Suppressor macrophage treated with lipopolysaccharide for 4 hours (primary cell): ENCODE measurements at regions not wholly inside any gene's neighbourhood (a gene's known extent, or its start where the extent isn't known, plus 50 kb on each side); places are given as distances from the start of the nearest gene placed in this dataset.
A peak's percentile ranks its signal among the peaks of the same experiment; 100 is the strongest.

Experiments used
- DNase-seq: peaks from one replicate; pipeline ENCODE4 v3.0.0-alpha.2; 2020

DNA sequence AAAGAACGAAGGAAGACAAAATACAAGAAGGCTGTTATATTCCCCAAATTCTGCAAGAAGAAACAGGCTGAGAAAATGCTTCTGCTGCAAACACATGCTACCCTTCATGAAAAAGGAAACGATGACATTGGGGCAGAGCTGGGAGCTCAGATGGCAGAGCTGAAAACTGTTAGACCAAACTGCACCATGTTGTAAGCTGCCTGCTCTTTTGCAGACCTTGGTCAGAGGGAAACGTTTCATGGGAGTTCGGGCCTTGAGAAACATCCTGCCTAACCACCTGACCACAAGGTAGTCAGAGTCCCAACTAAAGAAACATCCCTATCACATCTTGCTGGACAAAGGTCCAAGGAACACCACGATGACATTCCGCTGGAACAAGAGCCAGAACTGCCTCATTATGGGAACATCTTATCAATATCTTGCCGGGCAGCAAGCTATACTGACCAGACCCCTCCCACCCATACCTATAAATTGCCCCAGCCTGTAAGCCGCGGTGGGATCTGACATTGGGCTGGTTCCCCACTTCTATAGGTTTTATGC is 110.7 kb upstream of the CTSC start:
- DNase-seq, result no peak

DNA sequence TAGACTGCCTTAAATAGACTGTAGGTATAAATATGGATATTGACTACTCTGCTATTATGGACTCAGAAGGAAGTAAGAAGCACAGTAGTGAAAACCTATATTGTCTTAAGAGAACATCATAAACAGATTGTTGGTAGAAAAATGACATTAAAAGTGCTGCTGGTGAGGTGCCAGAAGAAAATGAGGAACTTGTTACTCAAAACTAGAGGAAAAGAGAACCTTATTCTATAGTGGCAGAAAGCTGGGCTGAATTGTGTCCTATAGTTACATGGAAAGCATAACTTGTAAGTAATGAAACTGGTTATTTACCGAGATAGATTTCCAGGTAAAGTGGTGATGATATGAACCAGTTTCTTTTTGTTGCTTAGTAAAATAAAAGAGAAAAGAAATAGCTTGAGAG is 109.7 kb upstream of the CTSC start:
- peak; percentile 45 for DNase-seq

DNA sequence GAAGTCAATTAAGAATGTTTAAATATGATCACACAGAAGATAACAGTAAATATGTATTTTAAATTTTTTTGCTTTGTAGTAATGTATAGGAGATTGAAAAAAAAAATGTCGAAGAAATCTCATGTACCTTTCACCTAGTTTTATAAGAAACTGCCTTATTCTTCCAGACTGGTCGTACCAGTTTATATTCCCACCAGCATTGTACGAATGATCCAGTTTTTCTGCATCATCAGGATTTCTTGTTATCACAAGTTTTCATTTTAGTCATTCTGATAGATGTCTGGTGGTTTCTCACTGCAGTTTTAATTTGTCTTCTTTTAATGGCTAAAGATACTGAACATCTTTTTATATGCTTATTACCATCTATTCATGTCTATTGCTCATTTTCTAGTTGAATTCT is 101.8 kb upstream of the CTSC start:
- DNase-seq, result no peak

DNA sequence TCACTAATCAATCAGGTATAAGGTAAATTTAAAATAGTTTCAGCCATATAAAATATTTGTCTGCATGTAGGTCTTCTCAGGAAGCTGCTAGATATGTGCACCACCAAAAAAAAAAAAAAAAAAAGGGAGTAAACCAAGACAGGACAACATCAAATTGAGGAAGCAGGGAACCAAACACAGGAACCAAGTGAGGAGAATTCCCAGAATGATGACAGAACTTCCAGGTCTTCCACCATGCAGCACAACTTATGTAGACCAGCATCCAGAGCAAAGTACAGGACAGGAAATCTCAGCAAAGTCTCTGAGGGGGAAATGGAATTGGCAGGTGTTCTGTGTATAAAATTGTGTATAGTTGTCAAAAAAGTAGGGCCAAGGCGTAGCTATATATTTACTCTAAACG is 101.2 kb upstream of the CTSC start:
- DNase-seq, result peak; percentile 36

DNA sequence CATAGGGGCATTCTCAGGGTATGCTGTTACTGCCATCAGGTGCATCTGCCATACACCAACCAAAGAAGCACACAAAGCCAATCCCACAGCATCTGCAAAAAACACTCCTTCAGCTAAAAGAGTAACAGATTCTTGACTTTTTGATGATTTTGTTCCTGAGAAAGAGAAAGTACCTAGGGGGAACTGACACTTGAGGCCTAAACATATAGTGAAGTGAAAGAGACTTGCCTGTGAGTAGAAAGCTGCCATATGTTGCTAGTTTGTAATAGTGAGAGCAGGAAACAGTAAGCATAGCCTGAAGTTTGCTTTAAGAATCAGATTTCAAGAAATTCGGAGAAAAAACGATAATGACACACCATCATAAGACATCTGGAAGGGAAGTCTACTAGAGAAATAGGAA is 97.9 kb upstream of the CTSC start:
- peak; percentile 80 for DNase-seq

DNA sequence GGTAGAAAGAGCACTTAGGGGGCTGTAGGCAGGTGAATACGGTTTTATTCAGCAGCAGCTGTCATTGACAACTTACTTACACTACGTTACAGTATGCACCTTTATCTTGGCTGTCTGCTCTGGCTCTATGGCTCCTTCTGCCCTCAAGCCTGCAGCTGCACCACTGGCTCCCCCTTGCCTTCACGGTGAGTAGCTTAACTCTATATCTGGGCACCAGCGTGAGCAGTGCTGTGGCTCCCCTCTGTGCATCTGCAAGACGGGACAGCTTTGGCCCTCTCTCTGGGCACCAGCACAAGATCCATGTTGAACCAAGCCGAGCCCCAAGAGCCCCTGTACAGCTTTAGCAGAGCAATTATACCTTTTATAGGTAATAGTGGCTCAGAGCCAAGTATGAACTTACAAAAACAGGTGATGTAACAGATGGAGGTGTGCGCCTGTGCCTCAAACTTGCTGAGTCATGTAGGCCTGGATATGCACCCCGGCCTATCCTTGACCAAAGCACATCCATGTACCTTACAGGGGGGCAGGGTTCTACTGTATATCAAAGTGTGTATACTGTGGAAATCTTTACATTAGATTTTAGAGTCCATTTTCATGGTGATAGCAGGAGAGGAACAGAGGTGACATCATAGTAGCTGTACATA is 96.9 kb upstream of the CTSC start:
- no peak for DNase-seq

DNA sequence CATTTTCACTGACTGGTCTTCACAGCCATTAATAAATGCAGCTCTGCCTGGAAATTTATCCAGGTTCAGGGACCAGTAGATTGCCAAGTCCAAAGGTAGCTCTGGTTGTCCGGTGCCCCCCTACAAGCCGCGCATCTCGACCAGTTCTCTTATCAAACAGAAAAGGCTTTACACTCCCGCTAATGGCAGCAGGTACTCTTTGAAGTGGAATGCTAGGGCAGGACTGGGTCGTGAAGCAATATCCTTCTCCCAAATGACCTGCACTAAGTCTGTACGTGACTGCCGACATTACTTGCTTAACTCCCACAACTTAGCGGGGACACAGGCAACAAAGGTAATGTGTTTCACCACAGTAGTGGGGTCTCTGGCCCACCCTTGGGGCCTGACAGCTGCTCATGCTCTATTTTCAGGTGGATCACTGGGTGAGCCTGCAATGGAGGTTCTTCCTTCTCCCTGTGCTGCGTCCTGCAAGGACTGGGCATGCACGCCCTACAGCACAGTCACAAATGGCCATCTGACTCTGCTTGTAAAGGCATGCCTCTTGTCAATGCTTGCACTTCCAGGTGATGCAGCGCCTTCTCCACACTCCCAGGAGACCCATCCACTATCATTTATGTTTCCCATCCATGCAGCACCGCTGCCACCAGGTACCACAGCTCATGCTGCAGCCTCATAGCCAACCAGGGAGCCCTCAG is 96.1 kb upstream of the CTSC start:
- no peak for DNase-seq

DNA sequence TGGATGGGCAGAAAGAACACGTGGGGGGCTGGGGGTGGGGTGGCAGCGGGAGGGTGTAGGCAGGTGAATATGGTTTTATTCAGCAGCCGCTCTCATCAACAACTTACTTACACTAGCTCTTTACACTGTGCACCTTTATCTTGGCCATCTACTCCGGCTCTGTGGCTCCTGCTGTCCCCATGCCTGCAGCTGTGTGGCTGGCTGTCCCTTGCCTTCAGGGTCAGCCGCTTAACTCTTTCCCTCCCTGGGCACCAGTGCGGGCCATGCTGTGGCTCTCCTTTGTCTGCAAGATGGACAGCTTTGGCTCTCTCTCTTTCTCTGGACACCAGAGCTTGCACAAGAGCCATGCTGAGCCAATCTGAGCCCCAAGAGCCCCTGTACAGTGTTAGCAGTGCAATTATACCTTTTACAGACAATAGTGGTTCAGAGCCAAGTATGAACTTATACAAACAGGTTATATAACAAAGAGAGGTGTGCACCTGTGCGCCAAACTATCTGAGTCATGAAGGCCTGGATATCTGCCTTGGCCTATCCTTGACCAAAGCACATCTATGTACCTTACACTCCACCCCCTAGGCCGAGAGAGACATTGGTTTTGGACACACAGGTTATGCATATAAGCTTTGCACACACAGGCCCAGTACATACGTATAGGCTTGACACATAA is 94.3 kb upstream of the CTSC start:
- no peak for DNase-seq

DNA sequence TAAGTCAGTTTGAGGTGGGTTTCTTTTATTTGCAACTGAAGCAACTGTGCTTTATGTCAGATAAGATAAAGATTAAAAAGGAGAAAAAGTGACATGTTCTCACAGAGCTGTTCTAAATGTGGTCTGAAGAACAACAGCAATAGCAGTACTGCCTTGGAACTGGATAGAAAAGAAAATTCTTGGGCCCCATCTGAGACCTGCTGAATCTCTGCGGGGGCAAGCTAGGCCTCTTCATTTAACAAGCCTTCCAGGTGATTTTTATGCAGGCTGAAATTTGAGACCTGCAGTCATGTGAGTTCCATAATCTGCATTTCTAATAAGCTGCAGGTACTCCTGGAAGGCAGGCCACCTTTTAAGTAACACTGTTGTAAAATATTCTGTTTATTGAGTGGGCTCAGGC is 91.4 kb upstream of the CTSC start:
- no peak for DNase-seq

DNA sequence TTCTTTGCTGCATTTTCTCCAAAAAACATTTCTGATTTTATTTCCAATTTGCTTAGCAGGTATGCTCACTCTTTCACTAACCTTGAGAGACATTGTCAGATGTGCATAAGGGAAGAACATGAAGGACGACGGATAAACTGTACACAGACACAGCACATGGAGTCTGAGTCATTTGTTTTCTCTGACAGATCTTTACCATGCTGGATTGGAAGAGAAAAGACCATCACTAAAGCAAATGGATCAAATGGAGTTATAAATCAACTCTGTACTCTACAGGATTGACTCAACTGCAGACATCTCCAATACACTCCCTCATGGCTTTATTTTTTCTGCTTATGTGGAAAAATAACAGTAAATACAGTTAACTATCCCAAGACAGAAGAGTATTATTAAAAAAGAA is 90.2 kb upstream of the CTSC start:
- DNase-seq, result no peak

DNA sequence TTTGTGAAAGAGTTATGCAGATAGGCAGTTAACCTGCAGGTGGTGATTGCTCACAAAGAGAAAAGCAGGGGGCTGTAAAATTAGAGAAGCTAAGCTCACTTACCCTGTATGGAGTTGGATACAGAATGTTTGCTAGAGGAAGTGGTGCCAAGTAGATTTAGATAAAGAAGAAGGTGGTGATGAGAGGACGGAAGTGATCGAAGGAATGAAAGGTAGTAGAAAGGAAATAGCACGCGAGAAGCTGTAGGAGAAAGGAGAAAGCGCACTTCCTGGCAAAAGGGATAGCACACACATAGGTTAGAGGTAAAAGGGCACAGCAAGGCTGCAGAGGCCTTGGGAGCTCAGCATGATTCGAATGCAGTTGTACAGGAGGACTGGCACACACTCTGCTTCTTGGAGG is 87.3 kb upstream of the CTSC start:
- DNase-seq, result no peak

DNA sequence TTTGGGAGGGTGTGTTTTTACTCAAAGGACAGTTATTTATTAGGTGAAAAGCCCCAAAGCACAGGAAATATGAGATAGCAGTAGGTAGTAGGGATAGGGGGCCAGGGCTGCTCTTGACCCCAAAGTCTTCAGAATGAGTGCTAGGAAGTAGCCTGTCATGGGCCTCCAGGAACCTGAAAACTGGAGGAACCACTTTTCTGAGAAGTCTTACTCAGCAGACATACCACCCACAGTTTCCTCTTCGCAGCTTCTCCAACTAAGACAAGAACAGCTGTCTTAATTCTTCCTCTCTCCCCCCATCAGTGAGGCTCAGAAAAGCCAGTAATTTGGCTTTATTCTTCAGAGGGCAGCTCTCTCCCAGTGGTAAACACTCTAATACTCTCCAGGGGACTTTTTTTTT is 84.0 kb upstream of the CTSC start:
- DNase-seq, result peak; percentile 86

DNA sequence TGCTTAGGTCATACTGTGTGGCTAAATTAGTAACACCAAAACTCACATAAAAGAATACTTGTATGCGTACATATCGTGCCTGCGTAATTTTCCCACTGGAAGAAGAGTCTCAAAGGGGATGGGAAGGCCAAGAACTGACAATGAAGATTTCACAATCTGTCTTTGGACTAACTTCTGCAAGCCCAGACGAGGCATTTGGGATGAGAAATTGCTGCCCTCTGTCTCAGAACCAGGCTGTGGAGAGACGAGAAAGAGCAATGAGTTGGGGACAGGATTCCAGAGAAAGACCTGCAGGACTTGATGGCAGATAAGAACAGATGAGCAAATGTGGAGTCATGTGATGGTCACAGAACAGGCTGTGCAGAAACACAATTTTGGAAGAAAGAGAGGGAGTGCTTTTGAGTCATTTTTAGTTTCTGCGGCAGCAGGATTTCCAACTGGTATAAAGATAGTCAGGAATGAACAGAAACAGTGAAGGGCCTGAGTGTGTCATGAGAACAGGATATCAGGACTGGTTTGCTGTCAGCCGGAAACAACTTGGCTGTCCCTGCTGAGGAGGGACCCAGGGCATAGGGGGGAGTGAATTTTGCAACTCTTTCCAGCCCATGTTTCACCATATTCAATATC is 82.7 kb upstream of the CTSC start:
- DNase-seq, result peak; percentile 51

DNA sequence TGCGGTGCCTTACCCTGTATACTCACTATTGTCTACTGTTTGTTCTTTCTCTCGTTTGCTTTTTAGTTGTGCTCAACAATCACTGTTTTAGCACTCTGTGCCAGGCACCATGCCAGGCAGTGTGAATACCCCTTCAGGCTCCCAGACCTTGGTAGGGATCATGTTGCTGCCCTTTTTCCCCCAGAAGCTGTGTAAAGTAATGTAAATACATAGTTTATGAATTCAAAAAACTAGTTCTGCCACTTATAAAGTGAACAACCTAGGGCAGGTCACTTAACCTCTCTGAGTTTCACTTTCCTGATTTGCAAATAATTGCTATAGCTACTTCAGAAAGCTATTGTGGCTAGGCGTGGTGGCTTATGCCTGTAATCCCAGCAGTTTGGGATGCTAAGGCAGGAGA is 81.0 kb upstream of the CTSC start:
- no peak for DNase-seq

DNA sequence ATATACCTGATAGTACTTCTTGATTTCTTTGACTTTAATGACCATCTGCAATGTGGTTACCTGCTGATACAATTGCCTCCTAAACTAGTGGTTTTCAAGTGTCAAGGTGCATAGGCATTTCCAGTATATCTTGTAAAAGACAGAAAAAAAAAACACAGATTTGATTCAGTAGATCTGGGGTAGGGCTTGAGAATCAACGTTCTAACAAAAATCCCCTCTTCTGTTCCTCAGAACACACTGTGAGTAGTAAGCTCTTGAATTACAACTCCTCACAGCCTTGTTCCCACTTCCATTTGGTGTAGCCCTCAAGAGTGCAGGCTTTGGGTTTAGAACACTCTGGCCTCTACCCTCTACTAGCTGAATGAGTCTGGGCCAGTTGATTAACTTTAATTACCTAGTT is 78.0 kb upstream of the CTSC start:
- no peak for DNase-seq

DNA sequence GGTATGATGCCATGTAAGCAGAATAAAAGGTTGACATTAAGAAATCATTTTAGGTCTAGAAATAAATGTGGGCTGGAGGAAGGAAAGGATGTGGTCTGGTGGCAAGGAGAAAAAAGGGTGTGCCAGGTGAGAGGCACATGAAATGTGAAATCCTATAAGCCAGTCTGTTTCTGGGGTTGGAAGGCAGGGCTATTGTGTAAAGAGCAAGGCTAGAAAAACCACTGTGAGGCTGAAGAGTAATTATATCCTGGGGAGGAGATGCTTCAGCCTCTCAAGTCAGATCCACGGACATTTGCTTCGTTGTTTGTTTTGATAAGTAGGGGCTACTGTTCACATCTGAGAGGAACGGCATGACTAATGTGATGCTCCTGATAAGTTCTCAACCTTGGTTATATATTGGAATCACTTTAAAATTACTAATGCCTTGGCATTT is 77.5 kb upstream of the CTSC start:
- DNase-seq, result no peak

DNA sequence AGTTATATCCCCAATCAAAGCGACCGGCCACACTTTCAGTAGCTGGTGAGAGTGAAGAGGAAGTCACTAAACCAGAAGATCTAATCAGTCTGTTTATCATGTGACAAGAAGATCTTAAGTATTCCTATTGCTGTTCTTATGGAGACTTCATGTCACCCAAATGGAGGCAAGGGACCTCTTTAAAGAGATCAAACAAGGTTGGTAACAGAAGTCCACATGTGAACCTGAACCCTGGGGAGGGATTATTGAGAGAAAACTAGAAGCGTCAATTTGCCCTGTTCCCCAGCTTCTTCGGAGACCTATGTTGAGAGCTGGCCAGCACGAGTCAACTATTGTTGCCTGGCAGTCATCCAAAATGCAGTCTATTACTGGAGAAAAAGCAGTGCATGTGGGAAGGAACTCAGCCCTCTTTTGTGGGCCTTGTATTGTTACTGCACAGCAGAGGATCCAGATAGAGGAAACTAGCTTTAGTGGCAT is 76.9 kb upstream of the CTSC start:
- peak; percentile 61 for DNase-seq

DNA sequence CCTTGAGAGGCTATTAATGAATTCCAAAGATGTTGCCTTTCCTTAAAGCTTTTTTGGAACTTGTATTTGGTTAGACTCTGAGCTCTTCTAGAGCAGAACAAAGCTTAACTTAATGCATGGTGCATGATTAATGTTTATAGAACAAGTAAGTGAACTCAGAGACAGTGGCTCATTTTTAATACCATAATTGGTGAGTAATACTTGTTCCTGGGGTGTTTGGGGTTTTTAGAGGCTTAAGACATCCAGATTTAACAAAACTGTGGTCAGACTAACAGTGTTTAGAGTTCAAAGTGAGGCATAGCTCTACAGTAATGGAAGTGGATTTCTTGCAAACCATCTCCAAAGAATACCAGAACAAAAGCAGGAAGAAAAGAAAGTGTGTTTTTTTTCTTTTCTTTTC is 73.7 kb upstream of the CTSC start:
- no peak for DNase-seq

DNA sequence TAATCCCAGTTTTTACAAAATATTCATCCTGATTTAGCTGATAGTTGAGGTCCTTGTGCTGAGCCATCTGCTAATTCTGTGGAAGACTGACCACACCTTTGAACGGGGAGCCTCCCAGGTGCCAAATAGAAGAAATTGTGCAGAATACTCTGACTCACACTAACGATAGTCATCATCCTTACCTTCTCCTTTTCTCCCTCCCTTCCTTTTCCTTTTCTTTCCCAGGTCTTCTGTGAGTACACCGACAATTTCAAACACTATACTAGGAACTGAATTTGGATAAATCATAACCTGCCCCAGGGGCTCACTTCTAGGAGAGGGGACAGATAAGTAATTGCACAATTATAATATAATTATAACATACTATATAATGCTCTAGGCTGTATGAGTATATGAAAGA is 73.1 kb upstream of the CTSC start:
- no peak for DNase-seq

DNA sequence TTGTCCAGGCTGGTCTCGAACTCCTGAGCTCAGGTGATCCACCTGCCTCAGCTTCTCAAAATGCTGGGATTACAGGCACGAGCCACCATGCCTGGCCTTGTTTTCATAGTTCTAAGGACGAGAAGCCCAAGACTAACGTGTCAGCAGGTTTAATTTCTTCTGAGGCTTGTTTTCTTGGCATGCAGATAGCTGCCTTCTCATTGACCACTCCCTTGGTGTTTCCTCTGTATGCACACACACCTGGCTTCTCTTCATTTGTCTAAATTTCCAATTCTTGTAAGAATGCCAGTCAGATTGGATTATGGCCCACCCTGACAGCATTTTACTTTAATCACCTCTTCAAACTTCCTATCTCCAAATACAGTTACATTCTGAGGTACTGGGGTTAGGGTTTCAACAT is 72.5 kb upstream of the CTSC start:
- no peak for DNase-seq

DNA sequence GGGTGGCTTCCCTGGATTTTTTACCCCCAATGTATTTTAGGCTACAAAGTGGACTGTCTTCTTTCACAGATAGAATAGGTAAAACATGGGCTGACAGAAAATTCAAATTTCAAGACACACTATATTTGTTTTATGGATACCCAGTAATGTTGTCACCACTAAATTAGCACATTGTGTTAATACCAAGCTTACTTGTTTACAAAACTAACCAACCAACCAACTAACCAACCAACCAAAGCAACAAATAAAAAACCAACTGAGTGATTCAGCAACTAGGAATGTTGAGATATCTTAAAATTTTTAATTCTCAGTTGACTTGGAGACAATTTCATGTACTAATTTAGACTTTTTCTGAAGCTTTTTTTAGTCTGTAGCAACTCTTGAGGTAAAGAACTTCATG is 69.3 kb upstream of the CTSC start:
- DNase-seq, result no peak

DNA sequence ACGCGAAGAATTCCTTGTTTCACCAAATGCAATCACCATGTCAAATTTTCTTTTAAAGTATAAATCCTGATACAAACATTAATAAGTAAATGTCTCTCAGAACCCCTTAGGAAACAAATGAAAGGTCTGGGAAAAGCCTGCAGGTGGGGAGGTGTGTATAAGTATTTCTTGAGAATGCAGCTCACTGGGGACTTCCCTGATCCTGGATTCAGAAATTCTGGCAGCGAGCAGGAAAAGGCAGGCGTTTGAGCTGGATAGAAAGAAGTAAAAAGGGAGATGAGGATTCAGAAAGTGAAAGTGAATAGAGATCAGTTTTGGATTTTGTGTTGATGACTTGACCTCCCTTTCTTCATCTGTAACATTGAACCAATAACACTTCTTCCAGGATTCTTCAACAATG is 68.3 kb upstream of the CTSC start:
- no peak for DNase-seq

DNA sequence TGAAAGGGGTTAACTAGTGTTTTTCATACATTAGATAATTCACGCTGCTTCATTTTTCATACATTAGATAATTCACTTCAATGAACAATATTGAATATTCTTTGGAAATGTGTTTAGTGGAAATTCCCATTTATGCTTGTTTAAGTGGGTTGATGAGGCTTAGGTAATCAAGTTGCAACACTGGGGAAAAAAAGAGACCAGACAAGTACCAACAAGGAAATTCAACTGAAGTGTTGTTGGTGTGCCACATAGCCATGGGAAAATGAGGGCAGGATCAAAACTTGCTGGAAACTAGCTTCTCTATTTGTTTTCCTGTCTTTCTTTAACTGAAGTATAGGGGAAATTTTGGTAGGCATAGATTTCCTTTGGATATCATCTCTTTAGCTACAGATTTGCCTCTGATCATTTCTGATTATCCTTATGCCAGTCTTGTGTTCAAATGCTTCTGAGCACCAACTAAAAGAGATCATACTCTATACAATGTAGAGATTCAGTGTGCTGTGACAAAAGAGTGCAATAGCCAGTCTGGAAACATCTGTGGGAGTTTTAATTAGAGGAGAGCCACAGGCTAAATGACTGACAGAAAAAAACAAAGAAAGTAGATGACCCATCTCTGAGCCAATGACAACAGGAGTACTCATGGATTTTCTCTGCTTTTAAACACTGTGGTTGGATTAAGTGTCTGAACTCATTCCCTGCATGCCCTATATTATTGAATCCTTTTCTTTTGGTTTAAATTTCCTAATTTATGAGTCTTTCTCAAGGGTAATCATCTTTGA is 67.6 kb upstream of the CTSC start:
- DNase-seq, result peak; percentile 78
